Osteoblast (primary cell): ENCODE measurements at regions not wholly inside any gene's neighbourhood (a gene's known extent, or its start where the extent isn't known, plus 50 kb on each side); places are given as distances from the start of the nearest gene placed in this dataset.

Experiments
- DNase-seq: peaks from one replicate; pipeline ENCODE4 v3.0.0; 2011; ENCODE audit warnings: low spot score, mixed read lengths; ENCODE audit not compliant: insufficient read length; ENCODE audit errors: missing footprints
- H2AFZ ChIP-seq: 2 replicates; pipeline ENCODE4 v1.6.0; 2011; ENCODE audit warnings: mild to moderate bottlenecking, low read length
- H3K27ac ChIP-seq: 2 replicates; pipeline ENCODE4 v1.5.1; 2011; ENCODE audit warnings: mild to moderate bottlenecking, low read depth, low read length, moderate library complexity
- H3K27me3 ChIP-seq: 2 replicates; pipeline ENCODE4 v1.6.0; 2012; ENCODE audit warnings: mild to moderate bottlenecking, control low read depth, inconsistent platforms, low read length, moderate library complexity; ENCODE audit not compliant: insufficient read depth
- H3K36me3 ChIP-seq: 2 replicates; pipeline ENCODE4 v1.5.1; 2011; ENCODE audit warnings: mild to moderate bottlenecking, low read length, control low read depth, moderate library complexity; ENCODE audit not compliant: insufficient read depth
- H3K4me1 ChIP-seq: 2 replicates; pipeline ENCODE4 v1.5.1; 2011; ENCODE audit warnings: mild to moderate bottlenecking, low read length, control low read depth, moderate library complexity; ENCODE audit not compliant: insufficient read depth
- H3K4me2 ChIP-seq: 2 replicates; pipeline ENCODE4 v1.6.0; 2011; ENCODE audit warnings: mild to moderate bottlenecking, low read length; ENCODE audit not compliant: insufficient read depth
- H3K4me3 ChIP-seq: fragments of 200-600 bp; sonication (generic); 3 replicates; pipeline ENCODE4 v1.5.1; 2012; ENCODE audit warnings: mild to moderate bottlenecking, low read length, inconsistent platforms; ENCODE audit not compliant: insufficient read depth
- H3K79me2 ChIP-seq: 2 replicates; pipeline ENCODE4 v1.6.0; 2012; ENCODE audit warnings: mild to moderate bottlenecking, low read length, control low read depth, inconsistent platforms; ENCODE audit not compliant: insufficient read depth
- H3K9me3 ChIP-seq: 2 replicates; pipeline ENCODE4 v1.5.1; 2011; ENCODE audit warnings: low read depth, low read length, control low read depth
- H4K20me1 ChIP-seq: 2 replicates; pipeline ENCODE4 v1.6.0; 2012; ENCODE audit warnings: mild to moderate bottlenecking, low read length, control low read depth; ENCODE audit not compliant: insufficient read depth
- TF ChIP-seq, protein P1 (sequence below): IDR thresholded peaks from 2 replicates; pipeline ENCODE4 v1.5.1; 2011; ENCODE audit warnings: mild to moderate bottlenecking, low read depth, low read length, moderate library complexity; ENCODE audit errors: extremely low read depth

DNA sequence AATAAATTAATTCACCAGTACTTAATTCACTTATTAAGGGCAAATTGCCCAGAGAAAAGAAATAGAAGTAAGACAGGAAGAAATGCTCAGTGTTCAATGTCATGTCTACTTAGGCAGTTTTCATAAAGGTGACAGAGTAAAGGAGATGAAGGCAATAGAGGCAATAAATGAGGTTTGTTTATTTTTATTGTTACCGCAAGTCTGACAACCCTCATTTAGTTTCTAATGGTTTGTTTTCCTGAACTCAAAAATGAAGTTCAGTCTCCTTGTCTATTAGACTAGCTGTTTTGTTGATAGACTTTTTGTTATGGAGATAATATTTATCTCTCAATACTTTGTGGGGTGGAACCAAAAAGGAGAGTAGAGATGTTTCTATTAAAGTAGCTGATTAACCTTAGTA is 258.3 kb downstream of the C3orf38 start:
- TF ChIP-seq, protein P1, sequence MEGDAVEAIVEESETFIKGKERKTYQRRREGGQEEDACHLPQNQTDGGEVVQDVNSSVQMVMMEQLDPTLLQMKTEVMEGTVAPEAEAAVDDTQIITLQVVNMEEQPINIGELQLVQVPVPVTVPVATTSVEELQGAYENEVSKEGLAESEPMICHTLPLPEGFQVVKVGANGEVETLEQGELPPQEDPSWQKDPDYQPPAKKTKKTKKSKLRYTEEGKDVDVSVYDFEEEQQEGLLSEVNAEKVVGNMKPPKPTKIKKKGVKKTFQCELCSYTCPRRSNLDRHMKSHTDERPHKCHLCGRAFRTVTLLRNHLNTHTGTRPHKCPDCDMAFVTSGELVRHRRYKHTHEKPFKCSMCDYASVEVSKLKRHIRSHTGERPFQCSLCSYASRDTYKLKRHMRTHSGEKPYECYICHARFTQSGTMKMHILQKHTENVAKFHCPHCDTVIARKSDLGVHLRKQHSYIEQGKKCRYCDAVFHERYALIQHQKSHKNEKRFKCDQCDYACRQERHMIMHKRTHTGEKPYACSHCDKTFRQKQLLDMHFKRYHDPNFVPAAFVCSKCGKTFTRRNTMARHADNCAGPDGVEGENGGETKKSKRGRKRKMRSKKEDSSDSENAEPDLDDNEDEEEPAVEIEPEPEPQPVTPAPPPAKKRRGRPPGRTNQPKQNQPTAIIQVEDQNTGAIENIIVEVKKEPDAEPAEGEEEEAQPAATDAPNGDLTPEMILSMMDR = no peak
- H2AFZ ChIP-seq = no peak overlapping the region
- H3K9me3 ChIP-seq = no peaks in the 10 kb centered on the region
- no peaks in the 10 kb centered on the region for H3K27me3 ChIP-seq
- no peaks in the 10 kb centered on the region for H3K36me3 ChIP-seq
- no peak overlapping the region for H3K4me3 ChIP-seq
- H3K27ac ChIP-seq = no peak overlapping the region
- DNase-seq = no peak
- no peak overlapping the region for H3K4me2 ChIP-seq
- H3K79me2 ChIP-seq = no peaks in the 10 kb centered on the region
- H3K4me1 ChIP-seq = no peaks in the 10 kb centered on the region
- H4K20me1 ChIP-seq = no peaks in the 10 kb centered on the region

DNA sequence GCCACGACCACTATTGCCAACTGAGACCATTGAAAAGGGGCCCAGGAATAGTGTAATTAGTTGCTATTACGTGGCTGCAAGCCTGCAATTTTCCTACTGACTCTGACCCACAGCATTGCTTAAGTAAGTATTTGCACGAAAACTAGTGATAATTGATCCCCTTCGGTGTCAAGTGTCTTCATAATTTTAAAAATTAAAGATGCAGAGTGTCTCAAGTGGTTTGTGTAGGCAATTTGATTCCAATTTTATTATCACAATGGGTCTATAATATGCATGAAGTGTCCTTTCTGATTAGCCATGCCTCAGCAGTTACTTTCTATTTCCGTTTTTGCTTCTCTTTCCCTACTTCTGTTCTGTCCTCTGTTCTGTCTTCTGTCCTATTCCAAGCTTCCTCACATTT is 259.2 kb downstream of the C3orf38 start:
- Histone ChIP-seq H3K4me2 (no peak overlapping the region), H4K20me1 (no peaks in the 10 kb centered on the region), H3K4me1 (no peaks in the 10 kb centered on the region), H3K36me3 (no peaks in the 10 kb centered on the region), H3K27me3 (no peaks in the 10 kb centered on the region), H3K9me3 (no peaks in the 10 kb centered on the region), H3K79me2 (no peaks in the 10 kb centered on the region), H3K27ac (no peak overlapping the region), H3K4me3 (no peak overlapping the region), H2AFZ (no peak overlapping the region)
- no peak for DNase-seq
- TF ChIP-seq, protein P1 = no peak

DNA sequence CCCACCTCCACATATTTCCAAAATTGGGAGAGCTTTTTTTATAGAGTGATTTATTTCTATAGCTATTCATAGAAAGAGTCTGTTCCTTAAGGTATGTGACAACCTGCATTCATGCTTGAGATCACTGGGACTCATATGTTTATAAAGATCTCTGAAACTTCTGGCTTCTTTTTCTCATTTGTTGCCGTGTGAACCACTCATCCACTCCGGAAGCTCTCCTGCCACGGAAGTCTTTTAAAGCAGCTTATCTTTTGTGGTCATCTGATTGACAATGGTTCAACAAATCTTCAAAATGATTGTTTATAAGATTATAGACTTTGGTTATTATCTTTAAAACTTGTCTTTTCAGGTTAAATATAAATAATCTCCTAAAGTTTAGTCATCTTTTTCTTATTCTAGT is 260.5 kb downstream of the C3orf38 start:
- no peak overlapping the region for H3K4me3 ChIP-seq
- H3K4me2 ChIP-seq = no peak overlapping the region
- H3K27me3 ChIP-seq = no peaks in the 10 kb centered on the region
- no peaks in the 10 kb centered on the region for H4K20me1 ChIP-seq
- no peak for DNase-seq
- no peaks in the 10 kb centered on the region for H3K4me1 ChIP-seq
- no peak overlapping the region for H3K27ac ChIP-seq
- no peaks in the 10 kb centered on the region for H3K9me3 ChIP-seq
- TF ChIP-seq, protein P1 = no peak
- H3K79me2 ChIP-seq = no peaks in the 10 kb centered on the region
- H3K36me3 ChIP-seq = no peaks in the 10 kb centered on the region
- no peak overlapping the region for H2AFZ ChIP-seq

DNA sequence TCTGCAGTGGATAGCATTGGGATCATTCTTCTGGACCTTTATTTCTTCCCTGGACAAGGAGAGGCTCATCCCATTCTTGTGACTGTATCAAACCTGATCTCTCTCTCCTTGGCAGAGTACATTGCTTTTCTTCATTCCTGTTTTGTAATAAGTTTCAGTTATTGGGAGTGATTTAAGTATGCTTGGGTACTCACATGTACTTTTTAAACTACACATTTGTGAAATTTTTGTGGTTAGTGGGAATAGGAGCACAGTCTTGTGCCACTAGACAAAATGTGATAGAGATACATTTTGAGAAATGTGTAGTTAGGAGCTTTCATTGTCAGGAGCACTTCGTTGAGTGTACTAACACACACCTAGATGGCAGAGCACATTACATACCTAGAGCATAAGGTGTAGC is 262.6 kb downstream of the C3orf38 start:
- H4K20me1 ChIP-seq = no peaks in the 10 kb centered on the region
- no peak overlapping the region for H3K4me2 ChIP-seq
- no peak overlapping the region for H3K27ac ChIP-seq
- no peaks in the 10 kb centered on the region for H3K27me3 ChIP-seq
- DNase-seq = no peak
- no peak overlapping the region for H3K4me3 ChIP-seq
- no peaks in the 10 kb centered on the region for H3K9me3 ChIP-seq
- no peak overlapping the region for H2AFZ ChIP-seq
- no peaks in the 10 kb centered on the region for H3K79me2 ChIP-seq
- H3K36me3 ChIP-seq = no peaks in the 10 kb centered on the region
- TF ChIP-seq, protein P1 = no peak
- H3K4me1 ChIP-seq = no peaks in the 10 kb centered on the region
